Endothelial cell of umbilical vein (primary cell): ENCODE measurements at regions not wholly inside any gene's neighbourhood (a gene's known extent, or its start where the extent isn't known, plus 50 kb on each side); places are given as distances from the start of the nearest gene placed in this dataset.

Source experiments
- BruUV-seq: library from RNA; stranded (reverse); fragments of 400-500 nt; replicated peaks from 2 replicates; lab custom pipeline; 2021; lab: Mats Ljungman, UMichigan
- CTCF ChIA-PET: fragments of 300-600, 350-600 bp; sonication (Branson Sonifier 250); formaldehyde crosslinking; loops from one replicate; lab custom pipeline; 2021; ENCODE audit warnings: antibody characterized with exemption, inconsistent platforms; lab: Charles Lee
- POLR2A ChIA-PET: fragments of 300-600, 350-600 bp; sonication (Branson Sonifier 250); formaldehyde crosslinking; loops from one replicate; lab custom pipeline; 2021; ENCODE audit warnings: antibody characterized with exemption, inconsistent platforms; lab: Charles Lee
- DNase-seq: peaks from one replicate; pipeline ENCODE4 v3.0.0-alpha.2; 2011; ENCODE audit warnings: low read depth, low spot score
- FAIRE-seq: peaks from 2 replicates; lab custom pipeline; 2011; peaks lifted over from hg19 to GRCh38; lab: Jason Lieb, UNC
- H2AFZ ChIP-seq: 2 replicates; pipeline ENCODE4 v1.6.0; 2012; ENCODE audit warnings: low read depth, low read length, control low read depth, inconsistent platforms
- H3K27ac ChIP-seq: 2 replicates; pipeline ENCODE4 v1.5.1; 2011; ENCODE audit warnings: low read depth, mild to moderate bottlenecking, control low read depth, low read length, moderate library complexity; ENCODE audit not compliant: insufficient read depth
- H3K27me3 ChIP-seq, 2 experiments: 2 replicates each; pipeline versions ENCODE4 v1.6.0 to v1.6.1; 2011; ENCODE audit warnings: low read length in 2 of 2, mixed read lengths in 1 of 2; ENCODE audit not compliant: control insufficient read depth in 2 of 2, insufficient read depth in 2 of 2
- H3K36me3 ChIP-seq, 2 experiments: 2 replicates in 1 of 2; 3 replicates in 1 of 2; pipeline ENCODE4 v1.5.1; 2011; ENCODE audit warnings: low read length in 2 of 2, mild to moderate bottlenecking in 1 of 2, moderate library complexity in 1 of 2; ENCODE audit not compliant: control insufficient read depth in 2 of 2, insufficient read depth in 2 of 2; ENCODE audit errors: extremely low read depth in 1 of 2
- H3K4me1 ChIP-seq: 3 replicates; pipeline ENCODE4 v1.5.1; 2011; ENCODE audit warnings: mild to moderate bottlenecking, low read length; ENCODE audit not compliant: control insufficient read depth, insufficient read depth; ENCODE audit errors: extremely low read depth
- H3K4me2 ChIP-seq: 2 replicates; pipeline ENCODE4 v1.6.1; 2011; ENCODE audit warnings: low read length, control low read depth, mixed read lengths; ENCODE audit not compliant: insufficient read depth
- H3K4me3 ChIP-seq, 3 experiments: fragments of 200-600 bp in 1 of 3; sonication (generic), shearing (Covaris generic) in 1 of 3; replicated peaks in 1 of 3; 2 replicates each; pipeline ENCODE4 v1.5.1; 2011 to 2016; ENCODE audit warnings: control low read depth in 3 of 3, low read length in 3 of 3, mild to moderate bottlenecking in 2 of 3, inconsistent platforms in 1 of 3, low read depth in 1 of 3, moderate library complexity in 1 of 3; ENCODE audit not compliant: insufficient read depth in 1 of 3
- H3K79me2 ChIP-seq: 2 replicates; pipeline ENCODE4 v1.6.0; 2012; ENCODE audit warnings: low read length, inconsistent platforms; ENCODE audit not compliant: control insufficient read depth, insufficient read depth
- H3K9ac ChIP-seq: replicated peaks from 2 replicates; pipeline ENCODE3; 2011; ENCODE audit warnings: low read length, control low read depth; ENCODE audit not compliant: insufficient read depth; ENCODE audit errors: extremely low read depth
- H3K9me1 ChIP-seq: replicated peaks from 3 replicates; pipeline ENCODE4 v1.6.0; 2011; ENCODE audit warnings: mild to moderate bottlenecking, low read length; ENCODE audit not compliant: control insufficient read depth, insufficient read depth; ENCODE audit errors: extremely low read depth
- H3K9me3 ChIP-seq: replicated peaks from 2 replicates; pipeline ENCODE4 v1.5.1; 2012; ENCODE audit warnings: low read length, inconsistent platforms; ENCODE audit not compliant: control insufficient read depth, insufficient read depth
- H4K20me1 ChIP-seq: replicated peaks from 2 replicates; pipeline ENCODE3; 2011; ENCODE audit warnings: mild to moderate bottlenecking, low read length; ENCODE audit not compliant: control insufficient read depth, insufficient read depth; ENCODE audit errors: extremely low read depth
- EZH2 ChIP-seq: IDR thresholded peaks from 2 replicates; pipeline ENCODE4 v1.6.1; 2012; ENCODE audit warnings: borderline replicate concordance, low read depth, mild to moderate bottlenecking, moderate library complexity, low read length, inconsistent platforms; ENCODE audit not compliant: severe bottlenecking
- FOS ChIP-seq: IDR thresholded peaks from 2 replicates; pipeline ENCODE4 v1.6.1; 2011; ENCODE audit warnings: mild to moderate bottlenecking, low read length, moderate library complexity, borderline replicate concordance; ENCODE audit not compliant: insufficient read depth
- GATA2 ChIP-seq: IDR thresholded peaks from 2 replicates; pipeline ENCODE4 v1.7.0; 2011; ENCODE audit warnings: low read depth, mild to moderate bottlenecking, moderate library complexity, mixed read lengths, low read length; ENCODE audit not compliant: insufficient read length, insufficient read depth
- JUN ChIP-seq: IDR thresholded peaks from 2 replicates; pipeline ENCODE4 v1.6.1; 2011; ENCODE audit warnings: borderline replicate concordance, low read depth; ENCODE audit not compliant: insufficient read length, insufficient read depth
- MYC ChIP-seq: IDR thresholded peaks from one replicate; pipeline ENCODE4 v1.6.1; 2011; ENCODE audit warnings: mild to moderate bottlenecking, low read depth, low read length
- POLR2A ChIP-seq: IDR thresholded peaks from 2 replicates; pipeline ENCODE4 v1.6.1; 2012; ENCODE audit warnings: low read depth, mild to moderate bottlenecking, control low read depth, low read length
- POLR2AphosphoS5 ChIP-seq: IDR thresholded peaks from 2 replicates; pipeline ENCODE4 v1.6.1; 2012; ENCODE audit warnings: low read depth, mild to moderate bottlenecking, control low read depth, low read length, moderate library complexity; ENCODE audit not compliant: insufficient read depth
- dilution Hi-C: fragments of 300-500 bp; cut with MboI; formaldehyde crosslinking; loops from one replicate; pipeline ENCODE4 v1.15.0; 2019; ENCODE audit warnings: low sequenced_read_pairs; ENCODE audit not compliant: extremely low pct_ligation_motif_present
- intact Hi-C: fragments of 100-400 bp; cut with micrococcal nuclease; formaldehyde crosslinking; loops from one replicate; pipeline ENCODE4 v1.10.0; 2022
- TF ChIP-seq, protein P1 (sequence below), 2 donors: IDR thresholded peaks; 1 replicate in 1 of 2; 2 replicates in 1 of 2; pipeline ENCODE4 v1.5.1; 2011; ENCODE audit warnings: low read length in 2 of 2, mild to moderate bottlenecking in 2 of 2, moderate library complexity in 2 of 2, control low read depth in 1 of 2, inconsistent platforms in 1 of 2, low read depth in 1 of 2; ENCODE audit not compliant: insufficient read depth in 1 of 2; ENCODE audit errors: extremely low read depth in 1 of 2
- TF ChIP-seq, protein P2 (sequence below): IDR thresholded peaks from 2 replicates; pipeline ENCODE4 v1.6.1; 2011; ENCODE audit not compliant: insufficient read depth, insufficient read length

DNA sequence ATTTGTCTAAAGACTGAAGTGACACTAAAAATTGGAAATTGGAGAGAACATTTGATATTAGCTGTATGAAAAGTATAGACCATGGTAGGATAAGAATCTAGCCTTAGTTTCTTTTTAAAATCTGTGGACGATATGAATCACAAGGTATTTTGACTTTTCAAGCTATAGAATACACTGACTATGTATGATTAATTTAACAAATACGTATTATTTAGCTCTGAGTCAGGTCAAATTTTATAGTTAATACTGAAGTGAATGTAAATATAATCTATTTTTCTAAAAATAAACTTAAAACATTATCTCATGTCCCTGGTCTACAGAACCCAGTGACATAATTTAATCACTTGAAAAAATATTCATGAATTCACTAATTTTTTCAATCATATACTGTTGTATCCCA, 795.6 kb upstream of the SLITRK1 start:
- no peak for FAIRE-seq
- no peaks in the 10 kb centered on the region for H4K20me1 ChIP-seq
- H3K79me2 ChIP-seq: no peaks in the 10 kb centered on the region
- no peaks in the 10 kb centered on the region for H3K27me3 ChIP-seq
- no peak overlapping the region for H3K4me2 ChIP-seq
- intact Hi-C loops (no loop called here), dilution Hi-C loops (no loop called here)
- CTCF ChIA-PET: no interaction called here
- TF ChIP-seq MYC (no peak), POLR2AphosphoS5 (no peak), POLR2A (no peak), JUN (no peak), GATA2 (no peak), FOS (no peak), EZH2 (no peak)
- TF ChIP-seq, protein P1, sequence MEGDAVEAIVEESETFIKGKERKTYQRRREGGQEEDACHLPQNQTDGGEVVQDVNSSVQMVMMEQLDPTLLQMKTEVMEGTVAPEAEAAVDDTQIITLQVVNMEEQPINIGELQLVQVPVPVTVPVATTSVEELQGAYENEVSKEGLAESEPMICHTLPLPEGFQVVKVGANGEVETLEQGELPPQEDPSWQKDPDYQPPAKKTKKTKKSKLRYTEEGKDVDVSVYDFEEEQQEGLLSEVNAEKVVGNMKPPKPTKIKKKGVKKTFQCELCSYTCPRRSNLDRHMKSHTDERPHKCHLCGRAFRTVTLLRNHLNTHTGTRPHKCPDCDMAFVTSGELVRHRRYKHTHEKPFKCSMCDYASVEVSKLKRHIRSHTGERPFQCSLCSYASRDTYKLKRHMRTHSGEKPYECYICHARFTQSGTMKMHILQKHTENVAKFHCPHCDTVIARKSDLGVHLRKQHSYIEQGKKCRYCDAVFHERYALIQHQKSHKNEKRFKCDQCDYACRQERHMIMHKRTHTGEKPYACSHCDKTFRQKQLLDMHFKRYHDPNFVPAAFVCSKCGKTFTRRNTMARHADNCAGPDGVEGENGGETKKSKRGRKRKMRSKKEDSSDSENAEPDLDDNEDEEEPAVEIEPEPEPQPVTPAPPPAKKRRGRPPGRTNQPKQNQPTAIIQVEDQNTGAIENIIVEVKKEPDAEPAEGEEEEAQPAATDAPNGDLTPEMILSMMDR (IDR thresholded peaks at IDR 0.05; ENCODE audit: extremely low read depth in 1 of 2, insufficient read depth in 1 of 2, low read depth in 1 of 2, low read length in 2 of 2): no peak
- TF ChIP-seq, protein P2, sequence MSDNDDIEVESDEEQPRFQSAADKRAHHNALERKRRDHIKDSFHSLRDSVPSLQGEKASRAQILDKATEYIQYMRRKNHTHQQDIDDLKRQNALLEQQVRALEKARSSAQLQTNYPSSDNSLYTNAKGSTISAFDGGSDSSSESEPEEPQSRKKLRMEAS: no peak
- H3K9me3 ChIP-seq: peaks cover 4% of the 10 kb centered on the region
- DNase-seq: no peak
- no peaks in the 10 kb centered on the region for H3K4me1 ChIP-seq
- H3K36me3 ChIP-seq: no peaks in the 10 kb centered on the region
- BruUV-seq: no TSS peak
- POLR2A ChIA-PET: no interaction called here
- H2AFZ ChIP-seq: no peak overlapping the region
- no peaks in the 10 kb centered on the region for H3K9me1 ChIP-seq
- H3K27ac ChIP-seq: no peak overlapping the region
- no peak overlapping the region for H3K9ac ChIP-seq
- H3K4me3 ChIP-seq: no peak overlapping the region
